ENCODE measurements at regions not wholly inside any gene's neighbourhood (a gene's known extent, or its start where the extent isn't known, plus 50 kb on each side); places are given as distances from the start of the nearest gene placed in this dataset.

- no peak for DNase-seq (ENCODE audit: low spot score)
- no peak for TF ChIP-seq CTCF (IDR thresholded peaks at IDR 0.05)
- ATAC-seq (ENCODE audit: low FRiP score) = no peak
Measured at GRCh38 chr9:129493002-129493705, 127.7 kb downstream of the C9orf50 start.

- DNase-seq (ENCODE audit: low spot score) = no peak
- no peak for TF ChIP-seq CTCF (IDR thresholded peaks at IDR 0.05)
- ATAC-seq (ENCODE audit: low FRiP score) = no peak
Measured at GRCh38 chr9:129491487-129491855, 129.4 kb downstream of the C9orf50 start.

GRCh38 chr9:129490583-129491486, 130.1 kb downstream of the C9orf50 start:
- no peak for TF ChIP-seq CTCF (IDR thresholded peaks at IDR 0.05)
- DNase-seq (ENCODE audit: low spot score) (no peak), ATAC-seq (ENCODE audit: low FRiP score) (no peak)

- no peak for ATAC-seq (ENCODE audit: low FRiP score)
- DNase-seq (ENCODE audit: low spot score) = no peak
- no peak for TF ChIP-seq CTCF (IDR thresholded peaks at IDR 0.05)
Measured at GRCh38 chr9:129489838-129490582, 130.9 kb downstream of the C9orf50 start.

- DNase-seq (ENCODE audit: low spot score) = no peak
- no peak for ATAC-seq (ENCODE audit: low FRiP score)
Measured at GRCh38 chr9:129487658-129488483, 133.0 kb downstream of the C9orf50 start.

More at GRCh38 chr9:129487658-129488483, 133.0 kb downstream of the C9orf50 start:
- no peak for TF ChIP-seq CTCF (IDR thresholded peaks at IDR 0.05)
